ENCODE measurements at regions not wholly inside any gene's neighbourhood (a gene's known extent, or its start where the extent isn't known, plus 50 kb on each side); places are given as distances from the start of the nearest gene placed in this dataset.

DNA sequence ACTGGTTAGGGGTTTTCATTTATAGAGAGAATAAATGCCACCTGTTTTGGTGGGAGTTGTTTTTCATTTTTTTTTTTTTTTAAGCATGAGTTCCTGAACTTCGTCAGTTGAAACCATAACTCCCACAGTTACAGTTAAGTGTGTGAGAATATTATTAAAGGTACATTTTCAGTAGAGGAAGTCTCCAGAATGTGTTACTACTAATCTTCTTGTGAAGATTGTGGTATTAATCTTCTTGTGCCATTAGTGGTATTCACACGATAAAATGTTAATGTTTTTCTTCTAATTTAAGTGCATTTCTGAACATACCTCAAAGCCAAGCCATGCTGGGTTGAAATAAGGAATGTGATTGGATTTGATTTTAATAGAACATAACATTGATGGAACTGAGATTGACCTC, 437.9 kb upstream of the GOLIM4 start:
- TF ChIP-seq, protein P1, sequence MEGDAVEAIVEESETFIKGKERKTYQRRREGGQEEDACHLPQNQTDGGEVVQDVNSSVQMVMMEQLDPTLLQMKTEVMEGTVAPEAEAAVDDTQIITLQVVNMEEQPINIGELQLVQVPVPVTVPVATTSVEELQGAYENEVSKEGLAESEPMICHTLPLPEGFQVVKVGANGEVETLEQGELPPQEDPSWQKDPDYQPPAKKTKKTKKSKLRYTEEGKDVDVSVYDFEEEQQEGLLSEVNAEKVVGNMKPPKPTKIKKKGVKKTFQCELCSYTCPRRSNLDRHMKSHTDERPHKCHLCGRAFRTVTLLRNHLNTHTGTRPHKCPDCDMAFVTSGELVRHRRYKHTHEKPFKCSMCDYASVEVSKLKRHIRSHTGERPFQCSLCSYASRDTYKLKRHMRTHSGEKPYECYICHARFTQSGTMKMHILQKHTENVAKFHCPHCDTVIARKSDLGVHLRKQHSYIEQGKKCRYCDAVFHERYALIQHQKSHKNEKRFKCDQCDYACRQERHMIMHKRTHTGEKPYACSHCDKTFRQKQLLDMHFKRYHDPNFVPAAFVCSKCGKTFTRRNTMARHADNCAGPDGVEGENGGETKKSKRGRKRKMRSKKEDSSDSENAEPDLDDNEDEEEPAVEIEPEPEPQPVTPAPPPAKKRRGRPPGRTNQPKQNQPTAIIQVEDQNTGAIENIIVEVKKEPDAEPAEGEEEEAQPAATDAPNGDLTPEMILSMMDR (IDR thresholded peaks at IDR 0.05; ENCODE audit: borderline replicate concordance, extremely low read depth, low read length, poor library complexity, severe bottlenecking), result no peak
- no peak for TF ChIP-seq EZH2 (IDR thresholded peaks at IDR 0.05; ENCODE audit: borderline replicate concordance, low read depth, low read length, severe bottlenecking)
